K562 (cell line): ENCODE measurements at regions not wholly inside any gene's neighbourhood (a gene's known extent, or its start where the extent isn't known, plus 50 kb on each side); places are given as distances from the start of the nearest gene placed in this dataset.

Experiments used
- ATAC-seq: fragments of 200-7000 bp; cut with Tn5 transposase; 3 replicates; pipeline ENCODE4 v1.9.1; 2020; ENCODE audit warnings: moderate library complexity
- BruUV-seq: library from RNA; stranded (reverse); fragments of 400-500 nt; replicated peaks from 2 replicates; lab custom pipeline; 2021; lab: Mats Ljungman, UMichigan
- CTCF ChIA-PET: fragments of 300-600 bp; formaldehyde crosslinking; extraction: SDS; loops from one replicate; lab custom pipeline; 2021; ENCODE audit warnings: low intra/inter-chr PET ratio; lab: Yijun Ruan, JAX
- POLR2A ChIA-PET: fragments of 300-600, 350-650 bp; sonication (Branson Sonifier 250); formaldehyde crosslinking; extraction: SDS; loops from one replicate; lab custom pipeline; 2021; ENCODE audit warnings: antibody characterized with exemption, inconsistent platforms; lab: Yijun Ruan, JAX
- DNase-seq, 4 experiments: peaks; one replicate each; pipeline versions ENCODE4 v3.0.0 to v3.0.0-alpha.2; 2011 to 2018; ENCODE audit warnings: low spot score in 3 of 4, mixed read lengths in 3 of 4; ENCODE audit errors: extremely low read depth in 1 of 4
- FAIRE-seq: peaks from 2 replicates; lab custom pipeline; 2011; peaks lifted over from hg19 to GRCh38; lab: Jason Lieb, UNC
- H2AFZ ChIP-seq: 2 replicates; pipeline ENCODE4 v1.6.0; 2011; ENCODE audit warnings: low read depth, low read length, control low read depth, inconsistent platforms
- H3K27ac ChIP-seq: fragments of 200-600 bp; 3 replicates; pipeline ENCODE4 v1.8.0; 2011; ENCODE audit warnings: low read depth, mild to moderate bottlenecking, control low read depth, inconsistent platforms, low read length, moderate library complexity, mixed read lengths; ENCODE audit errors: extremely low read depth
- H3K27me3 ChIP-seq, 2 experiments: fragments of 300-600 bp in 1 of 2; 2 replicates in 1 of 2; 3 replicates in 1 of 2; pipeline versions ENCODE4 v1.6.0 to v1.8.0; 2011; ENCODE audit warnings: inconsistent platforms in 2 of 2, low read length in 2 of 2, mild to moderate bottlenecking in 1 of 2, mixed read lengths in 1 of 2, moderate library complexity in 1 of 2; ENCODE audit not compliant: control insufficient read depth in 2 of 2, insufficient read depth in 2 of 2
- H3K36me3 ChIP-seq: fragments of 300-600 bp; 3 replicates; pipeline ENCODE4 v1.8.0; 2011; ENCODE audit warnings: mild to moderate bottlenecking, low read length, inconsistent platforms; ENCODE audit not compliant: control insufficient read depth, insufficient read depth
- H3K4me1 ChIP-seq, 2 experiments: fragments of 200-600 bp in 1 of 2; replicated peaks in 1 of 2; 2 replicates in 1 of 2; 3 replicates in 1 of 2; pipeline versions ENCODE4 v1.5.1 to v1.8.0; 2011; ENCODE audit warnings: inconsistent platforms in 2 of 2, low read length in 2 of 2, mild to moderate bottlenecking in 1 of 2, mixed read lengths in 1 of 2, moderate library complexity in 1 of 2; ENCODE audit not compliant: control insufficient read depth in 2 of 2, insufficient read depth in 2 of 2
- H3K4me2 ChIP-seq: 2 replicates; pipeline ENCODE4 v1.6.1; 2011; ENCODE audit warnings: low read length, control low read depth, inconsistent platforms, mixed read lengths; ENCODE audit not compliant: insufficient read depth
- H3K4me3 ChIP-seq: fragments of 200-600 bp; sonication (generic), shearing (Covaris generic); 2 replicates; pipeline ENCODE4 v1.5.1; 2016; ENCODE audit warnings: control low read depth, inconsistent platforms
- H3K79me2 ChIP-seq: fragments of 200-600 bp; 3 replicates; pipeline ENCODE4 v1.8.0; 2011; ENCODE audit warnings: low read length, inconsistent platforms; ENCODE audit not compliant: control insufficient read depth, insufficient read depth
- H3K9ac ChIP-seq, 2 experiments: 2 replicates each; pipeline versions ENCODE4 v1.6.0 to v1.6.1; 2011; ENCODE audit warnings: low read depth in 2 of 2, low read length in 2 of 2, control low read depth in 1 of 2, inconsistent platforms in 1 of 2, mild to moderate bottlenecking in 1 of 2, mixed read lengths in 1 of 2; ENCODE audit not compliant: insufficient read depth in 1 of 2
- H3K9me1 ChIP-seq: one replicate; pipeline ENCODE4 v1.6.0; 2011; ENCODE audit warnings: inconsistent platforms, mild to moderate bottlenecking, low read length, moderate library complexity; ENCODE audit not compliant: control insufficient read depth, insufficient read depth
- H3K9me3 ChIP-seq: replicated peaks from 2 replicates; pipeline ENCODE4 v1.5.1; 2011; ENCODE audit warnings: low read depth, low read length, inconsistent platforms; ENCODE audit not compliant: control insufficient read depth, insufficient read depth
- H4K20me1 ChIP-seq: replicated peaks from 2 replicates; pipeline ENCODE4 v1.6.1; 2011; ENCODE audit warnings: low read length, inconsistent platforms, mixed read lengths; ENCODE audit not compliant: control insufficient read depth, insufficient read depth
- BHLHE40 ChIP-seq: IDR thresholded peaks from 2 replicates; pipeline ENCODE4 v1.6.1; 2011; ENCODE audit warnings: low read length, improper control_type of control experiment
- CREBBP ChIP-seq: IDR thresholded peaks from one replicate; pipeline ENCODE4 v1.6.1; 2012; ENCODE audit warnings: low read depth, mild to moderate bottlenecking, control low read depth, inconsistent platforms, low read length
- ILK ChIP-seq: fragments of 450-650 bp; IDR thresholded peaks from 2 replicates; pipeline ENCODE4 v1.6.1; 2016; ENCODE audit warnings: missing genetic modification characterization, low read depth, mild to moderate bottlenecking, missing compliant biosample characterization, moderate library complexity, borderline replicate concordance
- NFXL1 ChIP-seq: fragments of 450-650 bp; formaldehyde crosslinking; IDR thresholded peaks from 2 replicates; pipeline ENCODE4 v1.4.0; 2021; ENCODE audit warnings: mild to moderate bottlenecking
- RAD21 ChIP-seq, 2 experiments: fragments of 250-450 bp in 1 of 2; fragments of 450-650 bp in 1 of 2; sonication (Bioruptor Pico) in 1 of 2; formaldehyde crosslinking in 1 of 2; IDR thresholded peaks in 1 of 2; conservative IDR thresholded peaks in 1 of 2; 2 replicates each; pipeline versions ENCODE4 v1.4.0 to v1.8.0; 2020 to 2022; ENCODE audit warnings: mild to moderate bottlenecking in 2 of 2, moderate library complexity in 1 of 2
- SMC3 ChIP-seq: conservative IDR thresholded peaks from 2 replicates; pipeline ENCODE4 v1.6.1; 2011; ENCODE audit warnings: low read depth, low read length, improper control_type of control experiment; ENCODE audit not compliant: insufficient read depth
- WGBS: fragments of 100-300 bp; shearing (Covaris generic); methylation state at CpG from one replicate; pipeline ENCODE4 v1.1.6; 2016; ENCODE audit warnings: low coverage, mixed read lengths; ENCODE audit not compliant: insufficient coverage; ENCODE audit errors: missing lambda C conversion rate; 5-methylcytosine and 5-hydroxymethylcytosine counted together
- in situ Hi-C: fragments of 300-500 bp; cut with MboI; formaldehyde crosslinking; loops from 4 replicates; pipeline ENCODE4 v1.15.0; 2018; ENCODE audit warnings: inconsistent platforms, mixed read lengths
- intact Hi-C: fragments of 100-400 bp; cut with micrococcal nuclease; formaldehyde crosslinking; loops from 2 replicates; pipeline ENCODE4 v1.14.2; 2022
- TF ChIP-seq, protein P1 (sequence below), 2 experiments: fragments of 450-650 bp; formaldehyde crosslinking in 1 of 2; IDR thresholded peaks; 2 replicates each; pipeline versions ENCODE4 v1.4.0 to v1.6.1; 2014 to 2020; ENCODE audit warnings: mild to moderate bottlenecking in 2 of 2, borderline replicate concordance in 1 of 2, low read depth in 1 of 2
- TF ChIP-seq, protein P2 (sequence below), 3 experiments: IDR thresholded peaks in 2 of 3; conservative IDR thresholded peaks in 1 of 3; 2 replicates each; pipeline ENCODE4 v1.5.1; 2011 to 2012; ENCODE audit warnings: low read length in 3 of 3, mild to moderate bottlenecking in 3 of 3, control low read depth in 2 of 3, improper control_type of control experiment in 1 of 3, inconsistent platforms in 1 of 3, low read depth in 1 of 3, mixed read lengths in 1 of 3, moderate library complexity in 1 of 3; ENCODE audit not compliant: insufficient read depth in 2 of 3
- TF ChIP-seq, protein P3 (sequence below): IDR thresholded peaks from 2 replicates; pipeline ENCODE4 v1.6.1; 2016; ENCODE audit warnings: missing genetic modification characterization, missing compliant biosample characterization

DNA sequence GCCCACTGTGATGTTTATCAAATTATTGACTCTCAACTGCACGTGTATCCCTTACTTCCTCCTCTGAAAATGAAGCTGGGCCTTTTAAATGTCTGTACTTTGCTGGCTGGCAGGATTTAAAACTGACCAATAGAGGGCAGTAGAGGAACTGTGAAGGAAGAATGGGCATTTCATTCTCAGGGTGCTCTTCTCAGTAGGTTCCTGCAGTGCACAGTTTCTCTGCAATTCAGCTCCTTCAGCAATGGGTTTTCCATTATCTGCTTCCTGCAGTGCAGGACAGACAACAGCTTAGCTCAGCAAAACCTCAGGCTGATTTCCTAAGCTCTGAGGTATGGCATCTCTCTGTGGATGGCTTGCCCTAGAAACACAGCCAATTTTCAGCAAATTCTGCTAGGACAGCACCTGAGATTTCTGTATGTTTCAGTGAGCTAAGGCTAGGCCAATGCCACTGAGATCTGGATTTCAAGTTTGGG, 298.4 kb upstream of the PRDM9 start:
- no TSS peak for BruUV-seq
- CTCF ChIA-PET: interaction anchor here (0.6 kb wide), 1 partner anchor 1395 kb away, joined by 3 read pairs; no protein-coding TSS in a partner anchor
- intact Hi-C loops (no loop called here), in situ Hi-C loops (no loop called here)
- 0% methylated on average over 1 of the region's 1 CpG for WGBS
- DNase-seq: peak; percentile 26 to 46 (median 33)
- no peak for TF ChIP-seq NFXL1 (CRISPR knock-in tag)
- no peak for TF ChIP-seq CREBBP
- TF ChIP-seq, protein P1, sequence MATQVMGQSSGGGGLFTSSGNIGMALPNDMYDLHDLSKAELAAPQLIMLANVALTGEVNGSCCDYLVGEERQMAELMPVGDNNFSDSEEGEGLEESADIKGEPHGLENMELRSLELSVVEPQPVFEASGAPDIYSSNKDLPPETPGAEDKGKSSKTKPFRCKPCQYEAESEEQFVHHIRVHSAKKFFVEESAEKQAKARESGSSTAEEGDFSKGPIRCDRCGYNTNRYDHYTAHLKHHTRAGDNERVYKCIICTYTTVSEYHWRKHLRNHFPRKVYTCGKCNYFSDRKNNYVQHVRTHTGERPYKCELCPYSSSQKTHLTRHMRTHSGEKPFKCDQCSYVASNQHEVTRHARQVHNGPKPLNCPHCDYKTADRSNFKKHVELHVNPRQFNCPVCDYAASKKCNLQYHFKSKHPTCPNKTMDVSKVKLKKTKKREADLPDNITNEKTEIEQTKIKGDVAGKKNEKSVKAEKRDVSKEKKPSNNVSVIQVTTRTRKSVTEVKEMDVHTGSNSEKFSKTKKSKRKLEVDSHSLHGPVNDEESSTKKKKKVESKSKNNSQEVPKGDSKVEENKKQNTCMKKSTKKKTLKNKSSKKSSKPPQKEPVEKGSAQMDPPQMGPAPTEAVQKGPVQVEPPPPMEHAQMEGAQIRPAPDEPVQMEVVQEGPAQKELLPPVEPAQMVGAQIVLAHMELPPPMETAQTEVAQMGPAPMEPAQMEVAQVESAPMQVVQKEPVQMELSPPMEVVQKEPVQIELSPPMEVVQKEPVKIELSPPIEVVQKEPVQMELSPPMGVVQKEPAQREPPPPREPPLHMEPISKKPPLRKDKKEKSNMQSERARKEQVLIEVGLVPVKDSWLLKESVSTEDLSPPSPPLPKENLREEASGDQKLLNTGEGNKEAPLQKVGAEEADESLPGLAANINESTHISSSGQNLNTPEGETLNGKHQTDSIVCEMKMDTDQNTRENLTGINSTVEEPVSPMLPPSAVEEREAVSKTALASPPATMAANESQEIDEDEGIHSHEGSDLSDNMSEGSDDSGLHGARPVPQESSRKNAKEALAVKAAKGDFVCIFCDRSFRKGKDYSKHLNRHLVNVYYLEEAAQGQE (IDR thresholded peaks at IDR 0.05; ENCODE audit: borderline replicate concordance): peak; percentile 15; the same call in 1 of the 2 replicates
- TF ChIP-seq, protein P1 (CRISPR knock-in tag; IDR thresholded peaks at IDR 0.05; ENCODE audit: low read depth): no peak
- TF ChIP-seq BHLHE40: peak; percentile 21; the same call in 1 of the 2 replicates
- TF ChIP-seq, protein P2, sequence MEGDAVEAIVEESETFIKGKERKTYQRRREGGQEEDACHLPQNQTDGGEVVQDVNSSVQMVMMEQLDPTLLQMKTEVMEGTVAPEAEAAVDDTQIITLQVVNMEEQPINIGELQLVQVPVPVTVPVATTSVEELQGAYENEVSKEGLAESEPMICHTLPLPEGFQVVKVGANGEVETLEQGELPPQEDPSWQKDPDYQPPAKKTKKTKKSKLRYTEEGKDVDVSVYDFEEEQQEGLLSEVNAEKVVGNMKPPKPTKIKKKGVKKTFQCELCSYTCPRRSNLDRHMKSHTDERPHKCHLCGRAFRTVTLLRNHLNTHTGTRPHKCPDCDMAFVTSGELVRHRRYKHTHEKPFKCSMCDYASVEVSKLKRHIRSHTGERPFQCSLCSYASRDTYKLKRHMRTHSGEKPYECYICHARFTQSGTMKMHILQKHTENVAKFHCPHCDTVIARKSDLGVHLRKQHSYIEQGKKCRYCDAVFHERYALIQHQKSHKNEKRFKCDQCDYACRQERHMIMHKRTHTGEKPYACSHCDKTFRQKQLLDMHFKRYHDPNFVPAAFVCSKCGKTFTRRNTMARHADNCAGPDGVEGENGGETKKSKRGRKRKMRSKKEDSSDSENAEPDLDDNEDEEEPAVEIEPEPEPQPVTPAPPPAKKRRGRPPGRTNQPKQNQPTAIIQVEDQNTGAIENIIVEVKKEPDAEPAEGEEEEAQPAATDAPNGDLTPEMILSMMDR (IDR thresholded peaks at IDR 0.05 in 2 of 3, conservative IDR thresholded peaks at IDR 0.05 in 1 of 3; ENCODE audit: insufficient read depth in 2 of 3, low read depth in 1 of 3, low read length in 3 of 3): peak; percentile 34 to 64 (median 61)
- TF ChIP-seq, protein P3, sequence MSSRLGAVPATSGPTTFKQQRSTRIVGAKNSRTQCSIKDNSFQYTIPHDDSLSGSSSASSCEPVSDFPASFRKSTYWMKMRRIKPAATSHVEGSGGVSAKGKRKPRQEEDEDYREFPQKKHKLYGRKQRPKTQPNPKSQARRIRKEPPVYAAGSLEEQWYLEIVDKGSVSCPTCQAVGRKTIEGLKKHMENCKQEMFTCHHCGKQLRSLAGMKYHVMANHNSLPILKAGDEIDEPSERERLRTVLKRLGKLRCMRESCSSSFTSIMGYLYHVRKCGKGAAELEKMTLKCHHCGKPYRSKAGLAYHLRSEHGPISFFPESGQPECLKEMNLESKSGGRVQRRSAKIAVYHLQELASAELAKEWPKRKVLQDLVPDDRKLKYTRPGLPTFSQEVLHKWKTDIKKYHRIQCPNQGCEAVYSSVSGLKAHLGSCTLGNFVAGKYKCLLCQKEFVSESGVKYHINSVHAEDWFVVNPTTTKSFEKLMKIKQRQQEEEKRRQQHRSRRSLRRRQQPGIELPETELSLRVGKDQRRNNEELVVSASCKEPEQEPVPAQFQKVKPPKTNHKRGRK (tag): no peak
- 0 out of 2 replicates have a peak, but pooled peaks have one; percentile 36 for TF ChIP-seq SMC3
- TF ChIP-seq ILK: no peak
- peak; percentile 58 to 69 for TF ChIP-seq RAD21 (CRISPR knock-in tag; conservative IDR thresholded peaks at IDR 0.05 in 1 of 2, IDR thresholded peaks at IDR 0.05 in 1 of 2)
- H3K27ac ChIP-seq: no peak overlapping the region
- no peak overlapping the region for H3K4me2 ChIP-seq
- H4K20me1 ChIP-seq: no peaks in the 10 kb centered on the region
- no peak overlapping the region for H2AFZ ChIP-seq
- no peaks in the 10 kb centered on the region for H3K27me3 ChIP-seq
- no peaks in the 10 kb centered on the region for H3K9me3 ChIP-seq
- peak; percentile 67 for ATAC-seq
- FAIRE-seq: peak; percentile 87
- H3K79me2 ChIP-seq: no peaks in the 10 kb centered on the region
- H3K4me3 ChIP-seq: no peak overlapping the region
- H3K9me1 ChIP-seq: no peaks in the 10 kb centered on the region
- no peaks in the 10 kb centered on the region for H3K4me1 ChIP-seq
- no peak overlapping the region for H3K9ac ChIP-seq
- H3K36me3 ChIP-seq: no peaks in the 10 kb centered on the region
- POLR2A ChIA-PET: no interaction called here
